ENCODE measurements at regions not wholly inside any gene's neighbourhood (a gene's known extent, or its start where the extent isn't known, plus 50 kb on each side); places are given as distances from the start of the nearest gene placed in this dataset.

DNA sequence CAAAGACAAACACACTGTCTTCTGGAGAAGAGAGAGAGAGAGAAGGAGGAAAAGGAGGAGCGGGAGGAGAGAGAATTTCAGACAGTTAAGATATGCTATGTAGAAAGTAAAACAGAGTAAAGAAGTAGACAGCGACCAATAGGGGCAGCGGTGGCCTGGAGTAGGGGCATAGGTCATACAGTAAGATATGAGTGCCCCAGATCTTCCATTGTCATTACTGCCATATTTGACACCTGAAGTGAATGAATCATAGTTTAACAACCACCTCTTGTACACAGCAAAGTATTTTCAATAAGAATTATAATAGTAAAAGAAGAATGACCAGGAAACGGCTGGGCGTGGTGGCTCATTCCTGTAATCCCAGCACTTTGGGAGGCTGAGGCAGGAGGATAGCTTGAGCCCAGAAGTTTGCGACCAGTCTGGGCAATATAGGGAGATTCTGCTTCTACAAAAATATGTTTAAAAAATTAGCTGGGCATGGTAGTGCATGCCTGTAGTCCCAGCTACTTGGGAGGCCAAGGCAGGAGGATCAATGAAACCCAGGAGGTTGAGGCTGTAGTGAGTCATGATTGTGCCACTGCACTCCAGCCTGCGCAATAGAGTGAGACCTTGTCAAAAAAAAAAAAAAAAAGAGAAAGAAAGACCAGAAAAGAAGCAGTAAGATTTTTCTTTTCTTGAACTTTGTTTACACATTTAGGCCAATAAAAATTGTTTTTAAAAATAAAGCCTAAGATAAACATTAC is 77.0 kb upstream of the GPR158 start:
- no peak overlapping the region for H4K91ac ChIP-seq (ENCODE audit: insufficient read depth, low read depth, low read length)
- no peak for DNase-seq
- ChIA-PET CTCF (no interaction called here), POLR2A (ENCODE audit: unreplicated experiment) (no interaction called here)
- H3K4ac ChIP-seq (ENCODE audit: low read depth, low read length), result no peak overlapping the region
- H2AFZ ChIP-seq (replicated peaks; ENCODE audit: low read length, poor library complexity), result no peak overlapping the region
- H2BK15ac ChIP-seq (ENCODE audit: low read depth, low read length), result no peak overlapping the region
- TF ChIP-seq MXI1 (IDR thresholded peaks at IDR 0.05; ENCODE audit: borderline replicate concordance, low read depth, low read length) (no peak), MAZ (IDR thresholded peaks at IDR 0.05; ENCODE audit: borderline replicate concordance, low read depth, low read length) (no peak), RFX5 (IDR thresholded peaks at IDR 0.05; ENCODE audit: low read depth, low read length) (no peak), MAFK (IDR thresholded peaks at IDR 0.05; ENCODE audit: low read depth, low read length) (no peak), NFE2L2 (IDR thresholded peaks at IDR 0.05; ENCODE audit: low read depth, low read length) (no peak), RAD21 (IDR thresholded peaks at IDR 0.05; ENCODE audit: low read length) (no peak), CHD1 (IDR thresholded peaks at IDR 0.05; ENCODE audit: low read depth, low read length) (no peak), CEBPB (IDR thresholded peaks at IDR 0.05; ENCODE audit: low read depth, low read length) (no peak), FOS (IDR thresholded peaks at IDR 0.05; ENCODE audit: low read depth, low read length) (no peak), SMC3 (IDR thresholded peaks at IDR 0.05; ENCODE audit: low read depth, low read length) (no peak), POLR2A (IDR thresholded peaks at IDR 0.05; ENCODE audit: low read depth, low read length) (no peak), BHLHE40 (IDR thresholded peaks at IDR 0.05; ENCODE audit: low read depth, low read length) (no peak)
- TF ChIP-seq, protein P1, sequence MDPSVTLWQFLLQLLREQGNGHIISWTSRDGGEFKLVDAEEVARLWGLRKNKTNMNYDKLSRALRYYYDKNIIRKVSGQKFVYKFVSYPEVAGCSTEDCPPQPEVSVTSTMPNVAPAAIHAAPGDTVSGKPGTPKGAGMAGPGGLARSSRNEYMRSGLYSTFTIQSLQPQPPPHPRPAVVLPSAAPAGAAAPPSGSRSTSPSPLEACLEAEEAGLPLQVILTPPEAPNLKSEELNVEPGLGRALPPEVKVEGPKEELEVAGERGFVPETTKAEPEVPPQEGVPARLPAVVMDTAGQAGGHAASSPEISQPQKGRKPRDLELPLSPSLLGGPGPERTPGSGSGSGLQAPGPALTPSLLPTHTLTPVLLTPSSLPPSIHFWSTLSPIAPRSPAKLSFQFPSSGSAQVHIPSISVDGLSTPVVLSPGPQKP (IDR thresholded peaks at IDR 0.05; ENCODE audit: borderline replicate concordance, low read depth, low read length), result no peak
- TF ChIP-seq, protein P2, sequence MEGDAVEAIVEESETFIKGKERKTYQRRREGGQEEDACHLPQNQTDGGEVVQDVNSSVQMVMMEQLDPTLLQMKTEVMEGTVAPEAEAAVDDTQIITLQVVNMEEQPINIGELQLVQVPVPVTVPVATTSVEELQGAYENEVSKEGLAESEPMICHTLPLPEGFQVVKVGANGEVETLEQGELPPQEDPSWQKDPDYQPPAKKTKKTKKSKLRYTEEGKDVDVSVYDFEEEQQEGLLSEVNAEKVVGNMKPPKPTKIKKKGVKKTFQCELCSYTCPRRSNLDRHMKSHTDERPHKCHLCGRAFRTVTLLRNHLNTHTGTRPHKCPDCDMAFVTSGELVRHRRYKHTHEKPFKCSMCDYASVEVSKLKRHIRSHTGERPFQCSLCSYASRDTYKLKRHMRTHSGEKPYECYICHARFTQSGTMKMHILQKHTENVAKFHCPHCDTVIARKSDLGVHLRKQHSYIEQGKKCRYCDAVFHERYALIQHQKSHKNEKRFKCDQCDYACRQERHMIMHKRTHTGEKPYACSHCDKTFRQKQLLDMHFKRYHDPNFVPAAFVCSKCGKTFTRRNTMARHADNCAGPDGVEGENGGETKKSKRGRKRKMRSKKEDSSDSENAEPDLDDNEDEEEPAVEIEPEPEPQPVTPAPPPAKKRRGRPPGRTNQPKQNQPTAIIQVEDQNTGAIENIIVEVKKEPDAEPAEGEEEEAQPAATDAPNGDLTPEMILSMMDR (conservative IDR thresholded peaks at IDR 0.05; ENCODE audit: low read depth, low read length), result no peak
- TF ChIP-seq, protein P3, sequence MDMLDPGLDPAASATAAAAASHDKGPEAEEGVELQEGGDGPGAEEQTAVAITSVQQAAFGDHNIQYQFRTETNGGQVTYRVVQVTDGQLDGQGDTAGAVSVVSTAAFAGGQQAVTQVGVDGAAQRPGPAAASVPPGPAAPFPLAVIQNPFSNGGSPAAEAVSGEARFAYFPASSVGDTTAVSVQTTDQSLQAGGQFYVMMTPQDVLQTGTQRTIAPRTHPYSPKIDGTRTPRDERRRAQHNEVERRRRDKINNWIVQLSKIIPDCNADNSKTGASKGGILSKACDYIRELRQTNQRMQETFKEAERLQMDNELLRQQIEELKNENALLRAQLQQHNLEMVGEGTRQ (IDR thresholded peaks at IDR 0.05; ENCODE audit: low read depth, low read length), result no peak
- H3K23ac ChIP-seq (ENCODE audit: low read depth, low read length), result no peak overlapping the region
- intact Hi-C loops (cut with micrococcal nuclease), result no loop called here
- 90% methylated on average over 2 of the region's 7 CpGs; no CpG with 5 or more reads in 1 of the 2 experiments for WGBS, 2 experiments (ENCODE audit: extremely low coverage in 2 of 2, insufficient read length in 1 of 2)
- H3K9me1 ChIP-seq (ENCODE audit: insufficient read depth, low read length), result no peaks in the 10 kb centered on the region
- no peak overlapping the region for H2AK5ac ChIP-seq (ENCODE audit: low read depth, low read length)
- no peak overlapping the region for H3K18ac ChIP-seq (ENCODE audit: low read depth, low read length)
- no peak overlapping the region for H3K27ac ChIP-seq (ENCODE audit: insufficient read depth, low read length)
- no peak overlapping the region for H4K5ac ChIP-seq (ENCODE audit: low read depth, low read length)
- H3K56ac ChIP-seq (ENCODE audit: extremely low read depth, insufficient read depth, low read length), result no peak overlapping the region
- dilution Hi-C loops (cut with HindIII; ENCODE audit: low sequenced_read_pairs, unreplicated experiment), result no loop called here
- no peak overlapping the region for H2BK120ac ChIP-seq (ENCODE audit: low read depth, low read length)
- H3K14ac ChIP-seq (replicated peaks; ENCODE audit: low read depth, low read length), result no peak overlapping the region
- no peaks in the 10 kb centered on the region; the same call in 1 of the 2 replicates for H3K27me3 ChIP-seq (ENCODE audit: control insufficient read depth, insufficient read depth, low read length)
- H2AK9ac ChIP-seq (replicated peaks; ENCODE audit: low read depth, low read length, poor library complexity), result no peak overlapping the region
- H4K8ac ChIP-seq (ENCODE audit: low read depth in 2 of 2, low read length in 2 of 2), result no peak overlapping the region
- H3K4me3 ChIP-seq (ENCODE audit: insufficient read depth, low read depth, low read length), result no peak overlapping the region
- no peaks in the 10 kb centered on the region for H3K4me1 ChIP-seq (ENCODE audit: control insufficient read depth, insufficient read depth, low read length)
- H3K9ac ChIP-seq (ENCODE audit: low read depth, low read length), result no peak overlapping the region
- H3K9me3 ChIP-seq (ENCODE audit: control insufficient read depth, insufficient read depth, low read length), result no peaks in the 10 kb centered on the region; the same call in 1 of the 2 replicates
- no peaks in the 10 kb centered on the region for H3K79me1 ChIP-seq (ENCODE audit: low read depth in 1 of 2, low read length in 2 of 2)
- H2BK20ac ChIP-seq (ENCODE audit: low read depth, low read length), result no peak overlapping the region
- no peak for ATAC-seq (ENCODE audit: low read depth)
- no peaks in the 10 kb centered on the region for H3K36me3 ChIP-seq (ENCODE audit: control insufficient read depth, insufficient read depth, low read length)
- no peak overlapping the region for H2BK5ac ChIP-seq (ENCODE audit: low read depth, low read length, poor library complexity, severe bottlenecking)
- BruUV-seq (replicated peaks), result no TSS peak
- in situ Hi-C loops (cut with MboI; ENCODE audit: low sequenced_read_pairs), result no loop called here
- no peak overlapping the region for H3K4me2 ChIP-seq (ENCODE audit: low read depth, low read length)
- H4K20me1 ChIP-seq (ENCODE audit: insufficient read depth, low read length), result no peaks in the 10 kb centered on the region

All from IMR-90 (cell line).